ENCODE measurements at regions not wholly inside any gene's neighbourhood (a gene's known extent, or its start where the extent isn't known, plus 50 kb on each side); places are given as distances from the start of the nearest gene placed in this dataset.

- peaks cover 37% of the 10 kb centered on the region; the same call in 1 of the 2 replicates for H3K27me3 ChIP-seq (ENCODE audit: insufficient read depth, low read length)
- RAD21 ChIA-PET (ENCODE audit: low non-redundant PET in 1 of 2, low total read pairs in 2 of 2, uncharacterized antibody in 2 of 2, unreplicated experiment in 2 of 2) = no interaction called here
- ATAC-seq = no peak
- H3K4me2 ChIP-seq (ENCODE audit: low read length) = no peak overlapping the region
- no peak overlapping the region for H2AFZ ChIP-seq (ENCODE audit: low read depth, low read length, poor library complexity, severe bottlenecking)
- no peaks in the 10 kb centered on the region for H3K9me3 ChIP-seq (ENCODE audit: control insufficient read depth in 1 of 2, insufficient read depth in 1 of 2, low read depth in 1 of 2, low read length in 2 of 2)
- no peak overlapping the region for H3K4me3 ChIP-seq (replicated peaks in 1 of 2; ENCODE audit: low read depth in 1 of 2, low read length in 2 of 2)
- no peak overlapping the region for H3K9ac ChIP-seq (ENCODE audit: low read length)
- CTCF ChIA-PET = no interaction called here
- H3K9me2 ChIP-seq (ENCODE audit: insufficient read depth) = no peaks in the 10 kb centered on the region
- no peaks in the 10 kb centered on the region for H3K36me3 ChIP-seq (ENCODE audit: control insufficient read depth in 1 of 2, insufficient read depth in 2 of 2, low read length in 2 of 2)
- no TSS peak for BruUV-seq (replicated peaks)
- H3K79me2 ChIP-seq (ENCODE audit: insufficient read depth, low read length) = no peaks in the 10 kb centered on the region
- TF ChIP-seq EGR1 (IDR thresholded peaks at IDR 0.05; ENCODE audit: low read depth) = no peak
- TF ChIP-seq CTCF (IDR thresholded peaks at IDR 0.05 in 2 of 3, conservative IDR thresholded peaks at IDR 0.05 in 1 of 3; ENCODE audit: borderline replicate concordance in 1 of 3, insufficient read depth in 1 of 3, low read depth in 2 of 3, low read length in 2 of 3) = no peak
- no peak for TF ChIP-seq RAD21 (IDR thresholded peaks at IDR 0.05; ENCODE audit: low read depth)
- no peak for TF ChIP-seq TCF7L2 (IDR thresholded peaks at IDR 0.05; ENCODE audit: borderline replicate concordance, extremely low read depth, insufficient read depth, insufficient read length)
- TF ChIP-seq, protein P1, sequence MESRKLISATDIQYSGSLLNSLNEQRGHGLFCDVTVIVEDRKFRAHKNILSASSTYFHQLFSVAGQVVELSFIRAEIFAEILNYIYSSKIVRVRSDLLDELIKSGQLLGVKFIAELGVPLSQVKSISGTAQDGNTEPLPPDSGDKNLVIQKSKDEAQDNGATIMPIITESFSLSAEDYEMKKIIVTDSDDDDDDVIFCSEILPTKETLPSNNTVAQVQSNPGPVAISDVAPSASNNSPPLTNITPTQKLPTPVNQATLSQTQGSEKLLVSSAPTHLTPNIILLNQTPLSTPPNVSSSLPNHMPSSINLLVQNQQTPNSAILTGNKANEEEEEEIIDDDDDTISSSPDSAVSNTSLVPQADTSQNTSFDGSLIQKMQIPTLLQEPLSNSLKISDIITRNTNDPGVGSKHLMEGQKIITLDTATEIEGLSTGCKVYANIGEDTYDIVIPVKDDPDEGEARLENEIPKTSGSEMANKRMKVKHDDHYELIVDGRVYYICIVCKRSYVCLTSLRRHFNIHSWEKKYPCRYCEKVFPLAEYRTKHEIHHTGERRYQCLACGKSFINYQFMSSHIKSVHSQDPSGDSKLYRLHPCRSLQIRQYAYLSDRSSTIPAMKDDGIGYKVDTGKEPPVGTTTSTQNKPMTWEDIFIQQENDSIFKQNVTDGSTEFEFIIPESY (IDR thresholded peaks at IDR 0.05; ENCODE audit: extremely low read depth, insufficient replicate concordance, low read length) = no peak
- TF ChIP-seq CBX3 (IDR thresholded peaks at IDR 0.05; ENCODE audit: low read depth) = no peak
- no peak for TF ChIP-seq SP1 (IDR thresholded peaks at IDR 0.05; ENCODE audit: low read depth)
- TF ChIP-seq ZNF274 (IDR thresholded peaks at IDR 0.05; ENCODE audit: low read depth, low read length) = no peak
- TF ChIP-seq YY1 (IDR thresholded peaks at IDR 0.05; ENCODE audit: extremely low read depth, insufficient replicate concordance, low read depth, low read length) = no peak
- no peak for TF ChIP-seq SRF (IDR thresholded peaks at IDR 0.05; ENCODE audit: low read depth)
- no peak for TF ChIP-seq FOSL1 (IDR thresholded peaks at IDR 0.05; ENCODE audit: low read depth)
- intact Hi-C loops (cut with micrococcal nuclease) = no loop called here
- no peaks in the 10 kb centered on the region for H3K4me1 ChIP-seq (ENCODE audit: control insufficient read depth in 1 of 2, insufficient read depth in 2 of 2, low read length in 2 of 2)
- POLR2A ChIA-PET = no interaction called here
- DNase-seq (ENCODE audit: low read depth, low spot score) = no peak
- H4K20me1 ChIP-seq (ENCODE audit: insufficient read depth) = no peaks in the 10 kb centered on the region
- no peak overlapping the region for H3K27ac ChIP-seq (ENCODE audit: low read depth, low read length)
Measured at GRCh38 chr22:49076300-49077035, 751.2 kb downstream of the BRD1 start.
